GM13977 (cell line): ENCODE measurements at regions not wholly inside any gene's neighbourhood (a gene's known extent, or its start where the extent isn't known, plus 50 kb on each side); places are given as distances from the start of the nearest gene placed in this dataset.

Source experiments
- DNase-seq: peaks from one replicate; pipeline ENCODE4 v3.0.0; 2012; ENCODE audit warnings: low spot score
- in situ Hi-C: fragments of 300-500 bp; cut with MboI; formaldehyde crosslinking; loops from one replicate; pipeline ENCODE4 v1.12.0; 2022; ENCODE audit warnings: low sequenced_read_pairs, low pct_unique_long_range_greater_than_20kb, mixed read lengths, inconsistent platforms; ENCODE audit not compliant: unreplicated experiment
- TF ChIP-seq, protein P1 (sequence below): IDR thresholded peaks from 2 replicates; pipeline ENCODE4 v1.5.1; 2012; ENCODE audit warnings: mild to moderate bottlenecking, control low read depth; ENCODE audit not compliant: insufficient read depth; ENCODE audit errors: extremely low read depth, missing control alignments

DNA sequence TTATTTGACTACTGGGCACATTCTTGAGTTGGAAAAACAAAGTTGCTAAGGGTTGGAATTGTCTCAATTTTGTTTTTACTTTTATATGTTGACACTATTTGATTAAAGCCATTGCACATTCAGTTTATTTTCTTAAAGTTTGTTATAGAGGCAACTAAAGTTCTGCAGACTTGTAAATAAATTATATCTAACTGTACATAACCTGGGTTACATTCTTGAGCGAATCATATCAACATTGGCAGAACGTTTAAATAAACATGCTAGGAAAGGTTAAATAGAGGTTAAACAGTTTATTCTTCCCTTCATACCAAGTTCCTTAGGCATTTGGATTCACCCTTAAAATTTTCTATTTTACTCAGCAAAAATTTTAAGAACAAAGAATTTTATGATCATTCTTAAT lies 74.5 kb downstream of the UCHL1 start:
- TF ChIP-seq, protein P1, sequence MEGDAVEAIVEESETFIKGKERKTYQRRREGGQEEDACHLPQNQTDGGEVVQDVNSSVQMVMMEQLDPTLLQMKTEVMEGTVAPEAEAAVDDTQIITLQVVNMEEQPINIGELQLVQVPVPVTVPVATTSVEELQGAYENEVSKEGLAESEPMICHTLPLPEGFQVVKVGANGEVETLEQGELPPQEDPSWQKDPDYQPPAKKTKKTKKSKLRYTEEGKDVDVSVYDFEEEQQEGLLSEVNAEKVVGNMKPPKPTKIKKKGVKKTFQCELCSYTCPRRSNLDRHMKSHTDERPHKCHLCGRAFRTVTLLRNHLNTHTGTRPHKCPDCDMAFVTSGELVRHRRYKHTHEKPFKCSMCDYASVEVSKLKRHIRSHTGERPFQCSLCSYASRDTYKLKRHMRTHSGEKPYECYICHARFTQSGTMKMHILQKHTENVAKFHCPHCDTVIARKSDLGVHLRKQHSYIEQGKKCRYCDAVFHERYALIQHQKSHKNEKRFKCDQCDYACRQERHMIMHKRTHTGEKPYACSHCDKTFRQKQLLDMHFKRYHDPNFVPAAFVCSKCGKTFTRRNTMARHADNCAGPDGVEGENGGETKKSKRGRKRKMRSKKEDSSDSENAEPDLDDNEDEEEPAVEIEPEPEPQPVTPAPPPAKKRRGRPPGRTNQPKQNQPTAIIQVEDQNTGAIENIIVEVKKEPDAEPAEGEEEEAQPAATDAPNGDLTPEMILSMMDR = no peak
- DNase-seq = no peak
- in situ Hi-C loops = no loop called here

DNA sequence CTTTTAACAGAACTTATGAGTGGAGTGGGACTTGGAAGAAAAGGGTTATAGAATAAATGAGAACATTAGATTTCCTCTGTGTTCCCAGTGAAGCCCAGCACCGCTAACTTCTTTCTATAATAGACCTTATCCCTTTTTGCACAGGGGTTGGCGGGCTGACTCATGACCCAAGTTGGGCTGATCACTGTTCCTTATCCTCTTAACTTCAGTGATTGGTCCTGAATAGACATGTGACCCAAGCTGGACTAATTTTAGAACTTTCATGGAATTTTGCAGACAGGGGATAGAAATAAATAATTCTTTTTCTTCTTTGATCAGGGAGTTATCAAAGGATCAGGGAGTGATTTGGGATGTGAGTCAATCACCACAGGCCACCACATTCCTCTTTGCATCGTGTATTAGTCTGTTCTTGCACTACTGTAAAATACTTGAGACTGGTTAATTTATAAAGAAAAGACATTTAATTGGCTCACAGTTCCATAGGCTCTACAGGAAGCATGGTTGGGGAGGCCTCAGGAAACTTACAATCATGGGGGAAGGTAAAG lies 75.9 kb downstream of the UCHL1 start:
- in situ Hi-C loops = no loop called here
- TF ChIP-seq, protein P1 = no peak
- DNase-seq = no peak

DNA sequence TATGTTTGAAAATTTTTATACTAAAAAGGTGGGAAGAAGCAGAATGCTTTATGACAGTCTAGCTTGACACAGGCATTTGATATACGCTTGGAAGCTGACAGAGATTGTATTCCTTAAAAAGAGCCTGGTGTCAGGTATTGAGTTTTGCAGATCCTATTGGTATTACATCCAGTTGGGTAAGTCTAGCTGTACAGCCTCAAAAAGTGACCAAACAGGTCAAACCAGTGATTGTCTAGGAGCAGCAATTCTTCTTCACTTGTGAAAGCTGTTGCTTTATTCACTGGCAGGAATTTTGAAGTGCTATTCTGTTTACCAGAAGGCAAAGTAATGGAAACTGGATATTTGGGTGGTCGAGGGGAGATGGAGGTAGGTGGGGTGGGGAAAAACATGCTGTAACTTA lies 77.5 kb downstream of the UCHL1 start:
- in situ Hi-C loops = no loop called here
- TF ChIP-seq, protein P1 = no peak
- DNase-seq = no peak

DNA sequence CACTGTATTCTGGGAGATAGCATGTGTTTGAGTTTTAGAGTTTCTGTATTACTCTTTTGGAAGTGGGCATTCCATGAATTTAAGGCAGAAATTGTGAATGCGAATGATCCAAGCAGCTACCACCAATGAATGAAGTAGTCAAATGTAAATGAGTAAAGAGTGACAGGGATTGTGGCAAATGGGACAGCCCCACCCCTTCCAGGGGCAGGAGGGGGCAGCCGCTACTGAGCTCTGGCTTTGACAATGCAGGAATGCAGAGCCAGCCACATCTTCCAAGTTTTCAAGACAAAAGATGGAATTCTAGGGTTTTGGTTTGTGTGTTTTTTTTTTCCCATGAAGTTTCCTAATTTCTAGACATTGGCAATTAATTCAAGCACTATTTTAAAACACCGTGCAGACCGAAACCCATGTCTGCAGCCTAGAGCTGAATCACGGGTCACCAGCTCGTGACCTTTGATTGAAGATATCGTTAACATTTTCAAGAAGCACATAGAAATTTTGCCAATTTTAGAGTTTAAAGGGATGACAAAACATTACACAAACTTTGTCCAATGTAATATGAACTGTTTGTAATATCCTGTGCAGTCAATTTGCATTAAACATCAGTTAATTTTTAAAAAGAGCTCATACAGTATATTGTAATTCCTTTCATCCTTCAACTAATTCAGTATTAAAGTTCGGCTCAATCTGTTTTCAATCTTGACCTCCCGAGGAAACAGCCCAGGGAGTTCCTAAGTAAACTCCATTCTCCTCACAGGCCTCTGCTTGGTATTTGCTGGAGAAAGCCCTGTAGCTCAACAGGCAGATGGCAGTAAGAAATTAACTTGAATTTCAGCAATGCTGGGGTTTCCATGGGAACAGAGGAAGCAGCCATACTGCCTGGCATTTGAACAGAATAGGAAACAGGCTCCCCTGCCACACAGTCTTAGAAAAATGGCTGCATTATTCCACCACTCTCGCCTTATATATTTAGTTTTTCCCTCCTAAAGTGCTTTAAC lies 83.4 kb downstream of the UCHL1 start:
- TF ChIP-seq, protein P1 = no peak
- in situ Hi-C loops = no loop called here
- DNase-seq = no peak

DNA sequence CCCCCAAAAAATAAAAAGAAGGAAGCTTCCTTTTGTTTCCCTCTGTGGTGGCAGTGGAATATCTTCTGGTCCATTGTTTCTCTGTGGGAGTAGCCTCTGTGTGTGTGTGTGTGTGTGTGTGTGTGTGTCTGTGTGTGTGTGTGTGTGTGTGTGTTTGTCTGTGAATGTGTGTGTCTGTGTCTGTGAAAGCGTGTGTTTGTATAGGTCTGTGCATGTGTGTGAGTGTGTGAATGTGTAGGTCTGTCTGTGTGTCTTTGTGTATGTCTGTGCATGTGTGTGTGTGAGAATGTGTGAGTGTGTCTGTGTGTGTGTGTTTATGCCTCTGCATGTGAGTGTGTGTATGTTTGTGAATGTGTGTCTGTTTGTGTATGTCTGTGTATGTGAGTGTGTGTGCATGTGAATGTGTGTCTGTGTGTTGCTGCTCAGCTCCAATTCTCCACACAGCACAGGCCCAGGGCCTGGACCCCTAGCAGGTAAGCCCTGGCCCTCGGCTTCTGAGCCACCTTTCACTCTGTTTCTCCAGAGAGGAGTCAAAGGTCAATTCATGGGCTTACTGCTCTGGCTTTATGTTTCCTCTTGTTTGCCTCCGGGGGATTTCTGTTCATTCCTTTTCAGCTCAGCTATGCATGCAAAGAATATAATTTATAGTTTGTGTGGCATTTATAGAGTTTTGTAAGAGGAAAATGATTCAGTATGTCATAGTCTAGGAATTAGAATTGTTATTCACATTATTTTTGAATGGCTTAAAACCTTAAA lies 89.8 kb downstream of the UCHL1 start:
- in situ Hi-C loops = no loop called here
- TF ChIP-seq, protein P1 = no peak
- no peak for DNase-seq

DNA sequence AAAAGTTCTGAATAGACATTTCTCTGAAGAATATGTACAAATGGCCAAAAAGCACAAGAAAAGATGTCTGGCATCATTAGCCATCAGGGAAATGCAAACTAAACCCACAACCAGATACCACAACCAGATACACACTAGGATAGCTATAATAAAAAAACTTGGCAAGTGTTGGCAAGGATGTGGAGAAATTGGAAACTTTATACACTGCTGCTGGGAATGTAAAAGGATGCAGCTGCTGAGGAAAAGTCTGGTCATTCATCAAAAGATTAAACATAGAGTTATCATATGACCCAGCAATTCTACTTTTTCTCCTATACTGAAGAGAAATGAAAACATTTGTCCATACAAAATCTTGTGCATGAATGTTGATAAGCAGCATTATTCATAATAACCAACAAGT lies 92.3 kb downstream of the UCHL1 start:
- in situ Hi-C loops = no loop called here
- TF ChIP-seq, protein P1 = no peak
- DNase-seq = no peak
